ENCODE measurements at regions not wholly inside any gene's neighbourhood (a gene's known extent, or its start where the extent isn't known, plus 50 kb on each side); places are given as distances from the start of the nearest gene placed in this dataset.

- no peak for TF ChIP-seq CTCF (IDR thresholded peaks at IDR 0.05)
- TF ChIP-seq POLR2A (IDR thresholded peaks at IDR 0.05): no peak
Observed at GRCh38 chr18:78297048-78297447, 682.6 kb upstream of the SALL3 start.

Measured in vagina (tissue), 2 donors.